22Rv1 (cell line): ENCODE measurements at regions not wholly inside any gene's neighbourhood (a gene's known extent, or its start where the extent isn't known, plus 50 kb on each side); places are given as distances from the start of the nearest gene placed in this dataset.

Experiments
- CTCF ChIP-seq: fragments of 450-650 bp; IDR thresholded peaks from 2 replicates; pipeline ENCODE4 v1.5.1; 2017; ENCODE audit warnings: mild to moderate bottlenecking
- ZFX ChIP-seq: fragments of 450-650 bp; IDR thresholded peaks from 2 replicates; pipeline ENCODE4 v1.6.1; 2017; ENCODE audit warnings: antibody characterized with exemption, borderline replicate concordance

GRCh38 chrX:121832446-121832845 lies 785.0 kb downstream of the GLUD2 start:
- no peak for TF ChIP-seq CTCF
- TF ChIP-seq ZFX, result no peak
